GM12864 (cell line): ENCODE measurements at regions not wholly inside any gene's neighbourhood (a gene's known extent, or its start where the extent isn't known, plus 50 kb on each side); places are given as distances from the start of the nearest gene placed in this dataset.

Source experiments
- DNase-seq: peaks from one replicate; pipeline ENCODE4 v3.0.0-alpha.2; 2011; ENCODE audit warnings: low read depth
- H3K4me3 ChIP-seq: 2 replicates; pipeline ENCODE4 v1.5.1; 2011; ENCODE audit warnings: mild to moderate bottlenecking, low read depth, low read length, control low read depth
- CTCF ChIP-seq: IDR thresholded peaks from 2 replicates; pipeline ENCODE4 v1.5.1; 2011; ENCODE audit warnings: low read depth, mild to moderate bottlenecking, moderate library complexity, low read length, control low read depth, inconsistent platforms; ENCODE audit errors: missing control alignments

GRCh38 chr20:58144096-58144495, 84.4 kb downstream of the ANKRD60 start:
- no peak overlapping the region for H3K4me3 ChIP-seq
- no peak for TF ChIP-seq CTCF
- DNase-seq: no peak

- no peak for DNase-seq
- no peak overlapping the region for H3K4me3 ChIP-seq
- TF ChIP-seq CTCF: no peak
These were observed 84.9 kb downstream of the ANKRD60 start for GRCh38 chr20:58143531-58143930.

- no peak for TF ChIP-seq CTCF
- DNase-seq: no peak
- H3K4me3 ChIP-seq: no peak overlapping the region
These were observed 85.6 kb downstream of the ANKRD60 start for GRCh38 chr20:58142843-58143185.

- H3K4me3 ChIP-seq: no peak overlapping the region
- no peak for DNase-seq
- TF ChIP-seq CTCF: no peak
These were observed 86.2 kb downstream of the ANKRD60 start for GRCh38 chr20:58141971-58142842.

GRCh38 chr20:58141496-58141895, 87.0 kb downstream of the ANKRD60 start:
- no peak overlapping the region for H3K4me3 ChIP-seq
- DNase-seq: no peak
- TF ChIP-seq CTCF: no peak

GRCh38 chr20:58140787-58141425, 87.5 kb downstream of the ANKRD60 start:
- no peak for DNase-seq
- no peak overlapping the region for H3K4me3 ChIP-seq
- TF ChIP-seq CTCF: no peak
